Fibroblast of villous mesenchyme (primary cell): ENCODE measurements at regions not wholly inside any gene's neighbourhood (a gene's known extent, or its start where the extent isn't known, plus 50 kb on each side); places are given as distances from the start of the nearest gene placed in this dataset.

Experiments used
- DNase-seq: peaks from one replicate; pipeline ENCODE4 v3.0.0-alpha.2; 2010; ENCODE audit warnings: low read depth
- H3K4me3 ChIP-seq: 2 replicates; pipeline ENCODE4 v1.5.1; 2011; ENCODE audit warnings: low read depth, mild to moderate bottlenecking, low read length
- CTCF ChIP-seq: IDR thresholded peaks from 2 replicates; pipeline ENCODE4 v1.5.1; 2012; ENCODE audit warnings: low read depth, mild to moderate bottlenecking, low read length; ENCODE audit not compliant: insufficient read depth

GRCh38 chr12:40451661-40452060 is 226.9 kb downstream of the LRRK2 start:
- no peak for DNase-seq

DNA sequence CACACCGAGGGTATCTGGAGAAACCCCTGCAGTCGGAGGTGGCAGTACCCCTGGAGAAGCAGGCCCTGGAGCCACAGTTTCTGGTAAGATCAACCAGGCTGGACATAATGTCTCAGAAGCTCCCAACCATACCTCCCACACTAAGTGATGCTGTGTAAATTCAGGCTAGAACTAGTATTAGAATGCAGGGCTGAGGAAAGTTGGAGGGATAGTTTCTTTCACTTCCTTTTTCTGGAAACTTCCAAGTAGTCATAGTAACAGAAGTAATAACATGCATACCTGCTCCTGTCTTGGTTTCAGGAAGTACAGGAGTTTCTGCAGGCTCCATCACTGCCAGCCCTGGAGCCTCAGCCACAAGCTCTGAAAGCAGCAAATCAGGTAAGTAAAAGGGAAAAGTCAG is 228.1 kb upstream of the CNTN1 start:
- no peak for TF ChIP-seq CTCF
- DNase-seq: no peak
- H3K4me3 ChIP-seq: no peak overlapping the region

More at GRCh38 chr12:40451661-40452060, 226.9 kb downstream of the LRRK2 start:
- H3K4me3 ChIP-seq: no peak overlapping the region
- no peak for TF ChIP-seq CTCF

DNA sequence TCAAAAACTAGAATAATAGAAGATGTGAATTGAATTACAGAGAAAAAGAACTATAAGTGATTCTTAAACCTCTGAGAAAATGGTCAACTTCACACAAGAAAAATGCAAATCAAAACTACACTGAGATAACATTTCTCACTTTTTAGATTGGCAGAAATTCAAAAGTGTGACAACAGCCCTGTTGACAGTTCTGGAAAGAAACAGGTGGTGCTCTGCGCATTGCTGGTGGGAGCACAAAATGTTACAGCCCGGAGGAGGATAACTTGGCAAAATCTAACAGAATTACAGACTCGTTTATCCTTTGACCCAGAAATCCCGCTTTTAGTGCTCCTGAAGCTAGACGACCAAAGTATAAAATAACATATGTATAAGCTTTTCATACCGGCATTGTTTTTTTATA is 222.5 kb upstream of the CNTN1 start:
- DNase-seq: no peak
- no peak for TF ChIP-seq CTCF
- H3K4me3 ChIP-seq: no peak overlapping the region

- no peak overlapping the region for H3K4me3 ChIP-seq
- TF ChIP-seq CTCF: no peak
- no peak for DNase-seq
Measured at GRCh38 chr12:40473962-40474361, 218.3 kb upstream of the CNTN1 start.

DNA sequence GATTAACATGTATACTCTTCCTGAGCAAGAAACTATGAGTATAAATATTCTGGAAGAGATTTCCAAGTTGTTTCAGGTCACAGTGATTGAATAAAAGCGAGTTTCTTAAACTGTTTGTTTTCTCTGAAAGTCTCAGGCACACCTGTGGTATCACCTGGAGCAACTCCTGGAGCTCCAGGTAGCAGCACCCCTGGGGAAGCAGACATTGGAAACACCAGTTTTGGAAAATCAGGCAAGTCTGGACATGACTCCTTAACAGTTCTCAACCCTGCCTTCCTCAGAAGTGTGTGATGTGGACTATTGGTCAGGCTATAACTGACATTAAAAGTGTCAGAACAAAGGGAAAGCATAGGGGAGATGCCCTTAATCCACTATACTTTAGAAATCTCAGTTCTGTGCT is 217.6 kb upstream of the CNTN1 start:
- no peak for DNase-seq
- H3K4me3 ChIP-seq: no peak overlapping the region
- TF ChIP-seq CTCF: no peak

DNA sequence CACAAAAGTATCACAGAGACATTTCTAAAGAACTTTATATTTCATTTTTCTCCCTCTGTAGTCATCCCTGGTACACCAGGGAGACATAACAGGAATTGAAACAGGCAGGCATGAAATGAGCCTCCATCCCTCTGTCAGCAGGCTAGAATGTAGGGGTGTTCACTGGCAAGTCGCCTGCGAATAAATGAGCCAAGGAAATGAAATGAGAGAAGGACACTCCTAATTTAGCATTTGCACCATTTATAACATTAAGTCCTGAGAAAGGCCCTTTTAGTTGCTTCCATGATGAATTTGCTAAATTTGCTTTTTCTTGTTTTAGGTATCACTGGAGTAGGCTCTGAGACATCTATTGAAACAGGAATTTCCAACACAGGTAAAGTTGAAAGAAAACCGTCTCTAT is 192.4 kb upstream of the CNTN1 start:
- H3K4me3 ChIP-seq: no peak overlapping the region
- TF ChIP-seq CTCF: no peak
- no peak for DNase-seq

GRCh38 chr12:40502322-40502721 is 189.9 kb upstream of the CNTN1 start:
- no peak for TF ChIP-seq CTCF
- DNase-seq: no peak
- H3K4me3 ChIP-seq: no peak overlapping the region
